ENCODE measurements at regions not wholly inside any gene's neighbourhood (a gene's known extent, or its start where the extent isn't known, plus 50 kb on each side); places are given as distances from the start of the nearest gene placed in this dataset.

DNA sequence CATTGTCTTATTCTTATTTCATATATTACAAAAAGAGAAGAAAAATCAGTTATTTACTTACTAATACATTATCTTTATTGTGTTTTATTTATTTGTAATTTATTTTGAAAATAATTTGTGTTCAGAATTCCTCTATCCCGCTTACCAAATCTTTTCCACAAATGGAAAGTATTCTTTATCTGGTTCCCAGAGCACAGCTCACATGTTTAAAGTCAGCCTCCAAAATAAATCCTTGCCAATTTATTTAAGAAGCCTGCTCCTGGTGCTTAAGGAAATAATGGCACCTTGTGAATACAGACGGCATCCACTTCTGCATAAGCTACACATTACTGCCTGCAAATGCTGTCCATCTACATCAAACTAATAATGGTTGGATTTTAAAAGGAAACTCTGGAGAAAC, 435.4 kb downstream of the MTRR start:
- H3K27ac Mint-ChIP-seq: no peak overlapping the region
- H3K4me1 Mint-ChIP-seq: no peaks in the 10 kb centered on the region
- intact Hi-C loops (cut with micrococcal nuclease): no loop called here
- Histone ChIP-seq H3K4me1 (ENCODE audit: control insufficient read depth in 2 of 2, insufficient read depth in 2 of 2, low read length in 2 of 2) (no peaks in the 10 kb centered on the region), H3K9me3 (ENCODE audit: control insufficient read depth in 2 of 3, low read length in 3 of 3) (peaks cover 0 to 3% (median 0%) of the 10 kb centered on the region in 3 experiments), H3K27ac (ENCODE audit: low read depth, low read length) (no peak overlapping the region), H3K4me3 (ENCODE audit: low read length) (no peak overlapping the region), H3K27me3 (ENCODE audit: control insufficient read depth in 2 of 2, insufficient read depth in 2 of 2, low read length in 2 of 2) (no peaks in the 10 kb centered on the region), H3K36me3 (ENCODE audit: control insufficient read depth in 2 of 3, insufficient read depth in 3 of 3, low read length in 3 of 3) (no peaks in the 10 kb centered on the region)
- H3K9me3 Mint-ChIP-seq: peaks cover 3 to 32% (median 10%) of the 10 kb centered on the region in 11 donors
- no peak overlapping the region for H3K4me3 Mint-ChIP-seq
- ChIA-PET POLR2A (no interaction called here), CTCF (no interaction called here)
- no peak for DNase-seq
- peaks cover 0 to 4% (median 0%) of the 10 kb centered on the region in 5 donors for H3K27me3 Mint-ChIP-seq
- no peak for ATAC-seq
- no peaks in the 10 kb centered on the region for H3K36me3 Mint-ChIP-seq

DNA sequence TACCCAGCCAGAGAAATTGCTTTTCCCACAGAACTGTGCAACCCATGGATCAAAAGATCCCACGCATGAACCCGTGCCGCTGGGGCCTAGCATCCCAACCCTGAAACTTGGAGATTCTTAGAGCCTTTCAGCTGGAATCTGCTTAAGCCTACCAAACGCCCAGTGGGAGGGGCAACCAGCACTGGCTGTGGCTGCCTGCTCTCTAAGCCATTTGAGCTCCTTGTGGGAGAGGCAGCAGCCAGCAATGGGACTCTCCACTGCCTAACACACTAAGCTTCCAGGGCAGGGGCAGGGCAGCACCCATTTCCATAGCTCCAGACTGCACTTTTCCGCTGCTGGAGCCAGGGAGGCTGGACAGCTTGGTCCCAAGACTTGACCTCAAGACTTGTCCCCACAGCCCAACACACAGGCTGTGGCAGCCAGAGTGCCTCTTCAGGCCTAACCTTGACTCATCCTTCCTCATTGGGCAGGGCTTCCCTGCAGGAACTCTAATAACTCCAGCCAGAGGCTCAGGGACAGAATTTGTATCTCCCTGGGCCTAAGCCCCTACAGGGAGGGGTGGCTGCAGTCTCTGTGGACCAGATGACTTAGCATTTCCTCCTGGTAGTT, 437.4 kb downstream of the MTRR start:
- no peak for DNase-seq
- ChIA-PET POLR2A (no interaction called here), CTCF (no interaction called here)
- peaks cover 5 to 41% (median 13%) of the 10 kb centered on the region in 11 donors for H3K9me3 Mint-ChIP-seq
- Histone ChIP-seq H3K36me3 (ENCODE audit: control insufficient read depth in 2 of 3, insufficient read depth in 3 of 3, low read length in 3 of 3) (no peaks in the 10 kb centered on the region), H3K27me3 (ENCODE audit: control insufficient read depth in 2 of 2, insufficient read depth in 2 of 2, low read length in 2 of 2) (no peaks in the 10 kb centered on the region), H3K4me3 (ENCODE audit: low read length) (no peak overlapping the region), H3K4me1 (ENCODE audit: control insufficient read depth in 2 of 2, insufficient read depth in 2 of 2, low read length in 2 of 2) (no peaks in the 10 kb centered on the region), H3K27ac (ENCODE audit: low read depth, low read length) (no peak overlapping the region), H3K9me3 (ENCODE audit: control insufficient read depth in 2 of 3, low read length in 3 of 3) (peaks cover 0 to 3% (median 0%) of the 10 kb centered on the region in 3 experiments)
- H3K4me1 Mint-ChIP-seq: no peaks in the 10 kb centered on the region
- intact Hi-C loops (cut with micrococcal nuclease): no loop called here
- H3K36me3 Mint-ChIP-seq: no peaks in the 10 kb centered on the region
- no peak overlapping the region for H3K27ac Mint-ChIP-seq
- ATAC-seq: no peak
- peaks cover 0 to 4% (median 0%) of the 10 kb centered on the region in 5 donors for H3K27me3 Mint-ChIP-seq
- no peak overlapping the region for H3K4me3 Mint-ChIP-seq

DNA sequence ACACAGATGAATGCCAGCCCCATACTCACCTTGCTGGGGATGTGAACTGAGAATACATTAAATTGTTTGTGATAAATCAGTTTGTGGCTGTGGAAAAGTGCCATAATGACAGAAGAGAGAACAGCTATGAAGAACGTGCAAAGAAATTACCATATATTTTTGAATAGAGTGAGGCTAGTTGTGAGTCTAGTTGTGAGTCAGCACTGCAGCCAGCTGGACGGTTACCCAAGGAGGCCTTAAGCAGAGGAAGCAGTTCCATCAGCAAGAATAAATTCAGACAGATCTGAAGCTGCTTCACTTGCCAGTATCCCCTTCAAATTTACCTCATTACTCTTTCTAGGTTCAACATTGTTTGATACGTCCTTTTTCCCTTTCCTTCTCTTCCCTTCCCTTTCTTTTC, 446.0 kb downstream of the MTRR start:
- no peaks in the 10 kb centered on the region for H3K4me1 ChIP-seq (ENCODE audit: control insufficient read depth in 2 of 2, insufficient read depth in 2 of 2, low read length in 2 of 2)
- intact Hi-C loops (cut with micrococcal nuclease): no loop called here
- no peak overlapping the region for H3K27ac Mint-ChIP-seq
- H3K4me3 Mint-ChIP-seq: no peak overlapping the region
- DNase-seq: no peak
- POLR2A ChIA-PET: no interaction called here
- H3K36me3 Mint-ChIP-seq: no peaks in the 10 kb centered on the region
- H3K4me3 ChIP-seq (ENCODE audit: low read length): no peak overlapping the region
- peaks cover 2 to 25% (median 8%) of the 10 kb centered on the region in 11 donors for H3K9me3 Mint-ChIP-seq
- no peaks in the 10 kb centered on the region for H3K4me1 Mint-ChIP-seq
- CTCF ChIA-PET: no interaction called here
- no peak for ATAC-seq
- H3K27me3 ChIP-seq (ENCODE audit: control insufficient read depth in 2 of 2, insufficient read depth in 2 of 2, low read length in 2 of 2): no peaks in the 10 kb centered on the region
- no peaks in the 10 kb centered on the region for H3K36me3 ChIP-seq (ENCODE audit: control insufficient read depth in 2 of 3, insufficient read depth in 3 of 3, low read length in 3 of 3)
- no peak overlapping the region for H3K27ac ChIP-seq (ENCODE audit: low read depth, low read length)
- H3K9me3 ChIP-seq (ENCODE audit: control insufficient read depth in 2 of 3, low read length in 3 of 3): no peaks in the 10 kb centered on the region
- peaks cover 0 to 5% (median 0%) of the 10 kb centered on the region in 5 donors for H3K27me3 Mint-ChIP-seq

DNA sequence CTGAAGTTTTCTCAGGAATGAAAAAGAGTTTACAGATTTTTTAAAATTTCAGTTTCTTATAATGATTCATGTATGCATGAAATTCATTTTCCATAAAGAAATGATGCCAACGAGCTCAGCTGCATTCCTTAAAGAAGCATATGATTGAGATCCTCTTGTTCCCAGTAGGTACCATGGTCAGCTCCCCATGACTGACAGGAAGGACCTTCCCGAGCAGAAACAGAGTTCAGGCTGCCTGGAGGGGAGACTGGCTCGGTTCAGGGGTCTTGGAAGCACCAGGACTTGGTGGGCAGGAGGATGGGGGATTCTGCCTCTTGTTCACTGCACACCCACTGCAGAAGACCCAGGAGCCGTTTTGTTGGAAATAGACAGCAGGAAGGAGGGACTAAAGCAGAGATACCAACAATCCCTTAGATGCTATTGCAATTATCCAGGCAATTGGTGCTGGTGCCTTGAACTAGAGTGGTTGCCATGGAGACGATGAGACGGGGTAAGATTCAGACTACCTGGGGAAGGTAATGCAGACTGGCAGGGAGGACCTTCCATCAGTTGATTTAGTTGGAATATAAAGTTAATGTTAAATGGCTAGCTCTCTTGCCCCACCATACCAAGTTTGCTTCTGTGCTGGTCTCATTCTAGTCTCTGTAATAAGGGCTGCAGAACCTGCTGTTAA, 447.8 kb downstream of the MTRR start:
- ChIA-PET CTCF (no interaction called here), POLR2A (no interaction called here)
- Mint-ChIP-seq H3K9me3 (peaks cover 0 to 15% (median 5%) of the 10 kb centered on the region in 11 donors), H3K36me3 (no peaks in the 10 kb centered on the region), H3K4me3 (no peak overlapping the region), H3K4me1 (no peaks in the 10 kb centered on the region), H3K27me3 (peaks cover 0 to 5% (median 0%) of the 10 kb centered on the region in 5 donors), H3K27ac (no peak overlapping the region)
- Histone ChIP-seq H3K9me3 (ENCODE audit: control insufficient read depth in 2 of 3, low read length in 3 of 3) (no peaks in the 10 kb centered on the region), H3K4me1 (ENCODE audit: control insufficient read depth in 2 of 2, insufficient read depth in 2 of 2, low read length in 2 of 2) (no peaks in the 10 kb centered on the region), H3K4me3 (ENCODE audit: low read length) (no peak overlapping the region), H3K27me3 (ENCODE audit: control insufficient read depth in 2 of 2, insufficient read depth in 2 of 2, low read length in 2 of 2) (no peaks in the 10 kb centered on the region), H3K27ac (ENCODE audit: low read depth, low read length) (no peak overlapping the region), H3K36me3 (ENCODE audit: control insufficient read depth in 2 of 3, insufficient read depth in 3 of 3, low read length in 3 of 3) (no peaks in the 10 kb centered on the region)
- intact Hi-C loops (cut with micrococcal nuclease): no loop called here
- DNase-seq (no peak), ATAC-seq (no peak)

DNA sequence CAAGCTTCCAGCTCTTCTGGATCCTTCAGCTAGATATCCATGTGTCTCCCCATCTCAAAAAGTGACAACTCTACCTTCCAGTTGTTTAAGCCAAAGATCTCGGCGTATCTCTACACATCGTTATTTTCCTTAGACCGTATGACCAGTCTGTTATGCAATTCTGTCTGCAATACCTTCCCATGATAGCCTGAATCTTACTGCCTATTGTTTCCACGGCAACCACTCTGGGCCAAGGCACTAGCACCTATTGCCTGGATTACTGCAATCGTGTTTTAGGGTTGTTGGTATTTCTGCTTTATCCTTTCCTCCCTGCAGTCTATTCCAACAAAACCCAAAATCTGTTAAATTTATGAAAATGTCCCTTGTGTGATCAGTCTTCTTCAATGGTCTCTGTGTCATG, 448.4 kb downstream of the MTRR start:
- Mint-ChIP-seq H3K4me3 (no peak overlapping the region), H3K4me1 (no peaks in the 10 kb centered on the region), H3K9me3 (peaks cover 0 to 15% (median 5%) of the 10 kb centered on the region in 11 donors), H3K27me3 (peaks cover 0 to 5% (median 0%) of the 10 kb centered on the region in 5 donors), H3K27ac (no peak overlapping the region), H3K36me3 (no peaks in the 10 kb centered on the region)
- no peak overlapping the region for H3K27ac ChIP-seq (ENCODE audit: low read depth, low read length)
- H3K27me3 ChIP-seq (ENCODE audit: control insufficient read depth in 2 of 2, insufficient read depth in 2 of 2, low read length in 2 of 2): no peaks in the 10 kb centered on the region
- intact Hi-C loops (cut with micrococcal nuclease): no loop called here
- no peaks in the 10 kb centered on the region for H3K9me3 ChIP-seq (ENCODE audit: control insufficient read depth in 2 of 3, low read length in 3 of 3)
- H3K4me1 ChIP-seq (ENCODE audit: control insufficient read depth in 2 of 2, insufficient read depth in 2 of 2, low read length in 2 of 2): no peaks in the 10 kb centered on the region
- DNase-seq (no peak), ATAC-seq (no peak)
- no peak overlapping the region for H3K4me3 ChIP-seq (ENCODE audit: low read length)
- ChIA-PET CTCF (no interaction called here), POLR2A (no interaction called here)
- no peaks in the 10 kb centered on the region for H3K36me3 ChIP-seq (ENCODE audit: control insufficient read depth in 2 of 3, insufficient read depth in 3 of 3, low read length in 3 of 3)

DNA sequence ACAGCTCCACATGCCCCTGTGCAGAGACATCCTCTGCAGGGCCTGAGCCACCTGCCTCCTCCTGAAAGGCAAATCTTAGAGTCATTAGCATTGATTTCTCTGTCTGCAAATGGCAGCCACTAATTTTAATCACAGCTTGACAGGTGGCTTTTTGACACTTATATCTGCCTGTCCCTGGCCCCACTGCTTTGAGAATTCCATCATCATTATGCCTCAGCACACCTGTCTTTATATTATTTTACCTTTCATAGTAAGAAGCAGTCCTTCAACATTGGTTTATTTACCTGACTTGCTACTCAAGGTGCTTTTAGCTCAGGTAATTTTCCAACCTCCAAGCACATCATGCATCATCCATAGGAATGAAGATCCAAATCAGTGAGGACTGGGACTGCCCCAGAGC, 451.3 kb downstream of the MTRR start:
- Mint-ChIP-seq H3K36me3 (no peaks in the 10 kb centered on the region), H3K4me1 (no peaks in the 10 kb centered on the region), H3K4me3 (no peak overlapping the region), H3K9me3 (peaks cover 0 to 15% (median 5%) of the 10 kb centered on the region in 11 donors), H3K27me3 (peaks cover 0 to 5% (median 0%) of the 10 kb centered on the region in 5 donors), H3K27ac (no peak overlapping the region)
- Histone ChIP-seq H3K9me3 (ENCODE audit: control insufficient read depth in 2 of 3, low read length in 3 of 3) (no peaks in the 10 kb centered on the region), H3K4me3 (ENCODE audit: low read length) (no peak overlapping the region), H3K27ac (ENCODE audit: low read depth, low read length) (no peak overlapping the region), H3K27me3 (ENCODE audit: control insufficient read depth in 2 of 2, insufficient read depth in 2 of 2, low read length in 2 of 2) (no peaks in the 10 kb centered on the region), H3K36me3 (ENCODE audit: control insufficient read depth in 2 of 3, insufficient read depth in 3 of 3, low read length in 3 of 3) (no peaks in the 10 kb centered on the region), H3K4me1 (ENCODE audit: control insufficient read depth in 2 of 2, insufficient read depth in 2 of 2, low read length in 2 of 2) (no peaks in the 10 kb centered on the region)
- ChIA-PET POLR2A (no interaction called here), CTCF (no interaction called here)
- ATAC-seq: no peak
- no peak for DNase-seq
- intact Hi-C loops (cut with micrococcal nuclease): no loop called here

DNA sequence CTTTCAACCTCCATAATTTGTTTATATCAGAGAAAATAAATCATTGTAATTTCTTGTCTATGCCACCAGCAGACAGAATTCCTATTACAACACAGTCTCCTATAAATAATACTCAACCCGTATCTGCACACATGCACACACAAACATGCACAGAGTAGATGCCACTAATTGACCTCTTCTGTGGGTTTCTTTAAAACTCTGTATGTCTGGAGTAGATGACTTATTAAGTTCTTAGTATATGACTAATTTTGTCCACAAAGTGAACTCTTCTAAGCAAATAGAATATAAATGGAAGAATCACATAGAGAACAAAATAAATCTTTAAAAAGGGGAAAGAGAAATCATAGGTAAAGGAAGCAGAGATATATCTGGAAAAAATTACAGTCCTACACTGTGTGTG, 452.3 kb downstream of the MTRR start:
- intact Hi-C loops (cut with micrococcal nuclease): no loop called here
- no peaks in the 10 kb centered on the region for H3K4me1 Mint-ChIP-seq
- ChIA-PET CTCF (no interaction called here), POLR2A (no interaction called here)
- Histone ChIP-seq H3K9me3 (ENCODE audit: control insufficient read depth in 2 of 3, low read length in 3 of 3) (no peaks in the 10 kb centered on the region), H3K27ac (ENCODE audit: low read depth, low read length) (no peak overlapping the region), H3K4me3 (ENCODE audit: low read length) (no peak overlapping the region), H3K36me3 (ENCODE audit: control insufficient read depth in 2 of 3, insufficient read depth in 3 of 3, low read length in 3 of 3) (no peaks in the 10 kb centered on the region), H3K27me3 (ENCODE audit: control insufficient read depth in 2 of 2, insufficient read depth in 2 of 2, low read length in 2 of 2) (no peaks in the 10 kb centered on the region), H3K4me1 (ENCODE audit: control insufficient read depth in 2 of 2, insufficient read depth in 2 of 2, low read length in 2 of 2) (no peaks in the 10 kb centered on the region)
- DNase-seq (no peak), ATAC-seq (no peak)
- peaks cover 0 to 22% (median 5%) of the 10 kb centered on the region in 11 donors for H3K9me3 Mint-ChIP-seq
- peaks cover 0 to 5% (median 0%) of the 10 kb centered on the region in 5 donors for H3K27me3 Mint-ChIP-seq
- H3K36me3 Mint-ChIP-seq: no peaks in the 10 kb centered on the region
- no peak overlapping the region for H3K4me3 Mint-ChIP-seq
- no peak overlapping the region for H3K27ac Mint-ChIP-seq
